ENCODE measurements at regions not wholly inside any gene's neighbourhood (a gene's known extent, or its start where the extent isn't known, plus 50 kb on each side); places are given as distances from the start of the nearest gene placed in this dataset.

DNA sequence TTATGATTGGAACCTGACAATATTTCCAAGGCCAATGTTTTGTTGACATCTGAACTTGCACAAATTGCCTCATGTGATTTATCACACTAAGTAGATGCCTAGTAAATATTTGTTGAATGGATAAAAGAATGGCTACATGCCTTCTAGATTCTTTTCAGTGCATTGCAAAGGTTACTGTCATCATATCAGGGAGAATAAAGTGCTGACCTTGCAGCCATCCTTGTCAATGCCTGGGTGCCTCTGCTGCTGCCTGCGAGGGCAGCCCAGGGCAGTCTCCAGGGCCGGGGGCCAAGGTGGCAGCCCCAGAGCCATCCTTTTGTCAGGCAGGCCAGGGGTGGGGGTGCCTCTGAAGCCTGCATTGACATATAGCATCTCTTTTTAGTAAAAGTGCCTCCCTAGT is 325.6 kb upstream of the MTNR1B start:
- H3K4me3 Mint-ChIP-seq (ENCODE audit: unreplicated experiment) = no peak overlapping the region
- no peaks in the 10 kb centered on the region for H3K9me3 Mint-ChIP-seq (ENCODE audit: low read depth)
- H3K27me3 Mint-ChIP-seq (ENCODE audit: low read depth) = no peaks in the 10 kb centered on the region
- no peak for DNase-seq (ENCODE audit: low spot score)
- H3K27ac Mint-ChIP-seq (ENCODE audit: unreplicated experiment) = no peak overlapping the region
- TF ChIP-seq, protein P1, sequence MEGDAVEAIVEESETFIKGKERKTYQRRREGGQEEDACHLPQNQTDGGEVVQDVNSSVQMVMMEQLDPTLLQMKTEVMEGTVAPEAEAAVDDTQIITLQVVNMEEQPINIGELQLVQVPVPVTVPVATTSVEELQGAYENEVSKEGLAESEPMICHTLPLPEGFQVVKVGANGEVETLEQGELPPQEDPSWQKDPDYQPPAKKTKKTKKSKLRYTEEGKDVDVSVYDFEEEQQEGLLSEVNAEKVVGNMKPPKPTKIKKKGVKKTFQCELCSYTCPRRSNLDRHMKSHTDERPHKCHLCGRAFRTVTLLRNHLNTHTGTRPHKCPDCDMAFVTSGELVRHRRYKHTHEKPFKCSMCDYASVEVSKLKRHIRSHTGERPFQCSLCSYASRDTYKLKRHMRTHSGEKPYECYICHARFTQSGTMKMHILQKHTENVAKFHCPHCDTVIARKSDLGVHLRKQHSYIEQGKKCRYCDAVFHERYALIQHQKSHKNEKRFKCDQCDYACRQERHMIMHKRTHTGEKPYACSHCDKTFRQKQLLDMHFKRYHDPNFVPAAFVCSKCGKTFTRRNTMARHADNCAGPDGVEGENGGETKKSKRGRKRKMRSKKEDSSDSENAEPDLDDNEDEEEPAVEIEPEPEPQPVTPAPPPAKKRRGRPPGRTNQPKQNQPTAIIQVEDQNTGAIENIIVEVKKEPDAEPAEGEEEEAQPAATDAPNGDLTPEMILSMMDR (IDR thresholded peaks at IDR 0.05) = no peak
- peaks cover 26% of the 10 kb centered on the region for H3K4me1 Mint-ChIP-seq (ENCODE audit: low read depth)
- no peaks in the 10 kb centered on the region for H3K36me3 Mint-ChIP-seq (ENCODE audit: low read depth)

GRCh38 chr11:92644595-92645445 is 324.6 kb upstream of the MTNR1B start:
- DNase-seq (ENCODE audit: low spot score) = no peak
- no peaks in the 10 kb centered on the region for H3K9me3 Mint-ChIP-seq (ENCODE audit: low read depth)
- H3K27me3 Mint-ChIP-seq (ENCODE audit: low read depth) = no peaks in the 10 kb centered on the region
- no peak overlapping the region for H3K27ac Mint-ChIP-seq (ENCODE audit: unreplicated experiment)
- peaks cover 26% of the 10 kb centered on the region for H3K4me1 Mint-ChIP-seq (ENCODE audit: low read depth)
- TF ChIP-seq, protein P1 (IDR thresholded peaks at IDR 0.05) = no peak
- H3K4me3 Mint-ChIP-seq (ENCODE audit: unreplicated experiment) = no peak overlapping the region
- H3K36me3 Mint-ChIP-seq (ENCODE audit: low read depth) = no peaks in the 10 kb centered on the region

DNA sequence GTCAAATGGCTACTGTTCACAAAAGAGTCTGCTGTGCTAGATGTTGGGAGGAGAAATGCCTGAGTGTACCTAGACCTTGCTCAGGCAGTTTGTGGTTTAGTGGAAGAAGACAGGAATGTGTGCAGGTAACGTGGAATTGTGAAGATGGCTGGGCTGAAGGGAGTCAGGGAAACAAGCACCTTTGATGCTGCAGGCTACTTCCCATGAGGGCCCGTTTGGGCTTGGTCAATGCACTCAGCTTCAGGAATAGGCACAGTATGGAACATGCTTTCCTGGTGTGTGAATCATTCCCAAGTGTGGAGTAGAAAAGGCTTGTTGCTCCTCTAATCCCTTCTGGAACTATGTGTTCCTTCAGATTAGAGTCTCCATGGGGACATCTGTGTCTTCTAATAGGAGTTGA is 318.3 kb upstream of the MTNR1B start:
- no peak overlapping the region for H3K27ac Mint-ChIP-seq (ENCODE audit: unreplicated experiment)
- DNase-seq (ENCODE audit: low spot score) = no peak
- H3K4me1 Mint-ChIP-seq (ENCODE audit: low read depth) = no peaks in the 10 kb centered on the region
- no peaks in the 10 kb centered on the region for H3K27me3 Mint-ChIP-seq (ENCODE audit: low read depth)
- TF ChIP-seq, protein P1 (IDR thresholded peaks at IDR 0.05) = no peak
- H3K9me3 Mint-ChIP-seq (ENCODE audit: low read depth) = no peaks in the 10 kb centered on the region
- peaks cover 1% of the 10 kb centered on the region for H3K36me3 Mint-ChIP-seq (ENCODE audit: low read depth)
- no peak overlapping the region for H3K4me3 Mint-ChIP-seq (ENCODE audit: unreplicated experiment)

DNA sequence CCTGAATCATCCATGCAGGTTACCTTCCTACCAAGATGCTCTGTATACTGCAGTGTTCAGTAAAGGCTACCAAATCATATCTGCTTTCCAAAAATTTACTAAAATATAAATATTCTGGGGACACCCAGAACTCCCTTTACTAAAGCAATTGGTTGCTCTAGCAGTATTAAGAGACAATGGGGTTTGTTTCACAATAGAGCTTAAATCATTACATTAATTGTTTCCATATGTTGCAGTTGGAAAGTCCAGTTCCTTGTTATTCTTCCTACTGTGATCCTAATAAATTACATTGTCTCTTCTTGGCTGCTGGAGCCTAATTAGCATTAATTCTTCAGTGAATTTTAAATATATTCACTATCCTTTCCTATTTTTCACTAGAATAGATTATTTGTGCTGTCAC is 316.0 kb upstream of the MTNR1B start:
- no peaks in the 10 kb centered on the region for H3K27me3 Mint-ChIP-seq (ENCODE audit: low read depth)
- H3K4me3 Mint-ChIP-seq (ENCODE audit: unreplicated experiment) = no peak overlapping the region
- H3K9me3 Mint-ChIP-seq (ENCODE audit: low read depth) = no peaks in the 10 kb centered on the region
- H3K36me3 Mint-ChIP-seq (ENCODE audit: low read depth) = peaks cover 1% of the 10 kb centered on the region
- no peak for DNase-seq (ENCODE audit: low spot score)
- no peaks in the 10 kb centered on the region for H3K4me1 Mint-ChIP-seq (ENCODE audit: low read depth)
- TF ChIP-seq, protein P1 (IDR thresholded peaks at IDR 0.05) = no peak
- H3K27ac Mint-ChIP-seq (ENCODE audit: unreplicated experiment) = no peak overlapping the region

DNA sequence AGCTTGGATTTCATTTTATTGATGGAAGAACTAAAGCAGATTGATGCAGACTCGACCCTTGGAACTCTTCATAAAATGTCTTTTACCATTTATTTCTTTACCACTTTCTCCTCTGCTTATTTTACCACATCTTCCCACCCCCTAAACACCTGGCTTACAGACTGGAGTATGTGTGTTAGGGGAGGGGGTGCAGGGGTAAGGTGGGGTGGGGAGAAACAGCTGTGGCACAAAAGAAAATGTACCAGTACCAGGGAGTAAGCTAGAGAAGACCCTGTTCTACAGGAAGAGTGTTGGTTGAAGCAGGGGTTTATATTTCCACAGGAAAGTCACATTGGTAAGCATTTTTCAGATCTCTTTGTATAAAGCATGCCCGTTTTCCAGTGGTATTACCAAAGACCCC is 312.7 kb upstream of the MTNR1B start:
- Mint-ChIP-seq H3K27me3 (ENCODE audit: low read depth) (no peaks in the 10 kb centered on the region), H3K9me3 (ENCODE audit: low read depth) (no peaks in the 10 kb centered on the region), H3K27ac (ENCODE audit: unreplicated experiment) (no peak overlapping the region), H3K4me1 (ENCODE audit: low read depth) (no peaks in the 10 kb centered on the region), H3K36me3 (ENCODE audit: low read depth) (peaks cover 1% of the 10 kb centered on the region), H3K4me3 (ENCODE audit: unreplicated experiment) (no peak overlapping the region)
- TF ChIP-seq, protein P1 (IDR thresholded peaks at IDR 0.05) = no peak
- no peak for DNase-seq (ENCODE audit: low spot score)
